ENCODE measurements at regions not wholly inside any gene's neighbourhood (a gene's known extent, or its start where the extent isn't known, plus 50 kb on each side); places are given as distances from the start of the nearest gene placed in this dataset.

DNA sequence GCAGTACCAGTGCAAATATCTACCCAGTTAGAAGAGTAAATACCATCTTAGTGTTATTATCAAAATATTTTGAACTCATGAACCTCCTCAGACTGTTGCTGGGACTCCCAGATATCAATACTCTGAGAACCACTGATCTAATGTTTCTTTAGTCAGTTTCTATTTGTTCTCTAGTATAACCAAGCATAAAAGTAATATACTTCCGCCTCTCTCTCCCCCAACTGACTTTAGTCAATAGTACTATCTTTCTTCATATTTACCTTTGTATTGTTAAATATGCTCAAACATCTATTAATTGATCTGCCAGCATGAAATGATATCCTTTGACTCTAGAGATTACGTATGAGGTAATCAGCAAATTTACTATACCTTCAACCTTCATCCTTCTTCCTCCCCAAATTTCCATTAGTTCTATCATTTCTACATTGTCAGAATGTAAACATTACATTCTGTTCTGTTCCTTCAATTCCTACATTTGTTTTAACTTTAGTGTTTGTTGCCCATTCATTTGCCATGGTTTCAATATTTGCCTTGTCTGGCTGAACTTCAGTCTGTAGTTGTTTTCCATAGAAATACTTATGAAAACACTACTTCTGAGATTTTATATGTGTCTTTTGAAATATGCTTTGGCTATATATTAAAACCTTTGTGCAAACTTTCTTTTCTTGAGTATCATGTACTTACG is 192.5 kb upstream of the PDE3A start:
- Mint-ChIP-seq H3K4me1 (no peaks in the 10 kb centered on the region), H3K27me3 (no peaks in the 10 kb centered on the region), H3K27ac (no peak overlapping the region)

DNA sequence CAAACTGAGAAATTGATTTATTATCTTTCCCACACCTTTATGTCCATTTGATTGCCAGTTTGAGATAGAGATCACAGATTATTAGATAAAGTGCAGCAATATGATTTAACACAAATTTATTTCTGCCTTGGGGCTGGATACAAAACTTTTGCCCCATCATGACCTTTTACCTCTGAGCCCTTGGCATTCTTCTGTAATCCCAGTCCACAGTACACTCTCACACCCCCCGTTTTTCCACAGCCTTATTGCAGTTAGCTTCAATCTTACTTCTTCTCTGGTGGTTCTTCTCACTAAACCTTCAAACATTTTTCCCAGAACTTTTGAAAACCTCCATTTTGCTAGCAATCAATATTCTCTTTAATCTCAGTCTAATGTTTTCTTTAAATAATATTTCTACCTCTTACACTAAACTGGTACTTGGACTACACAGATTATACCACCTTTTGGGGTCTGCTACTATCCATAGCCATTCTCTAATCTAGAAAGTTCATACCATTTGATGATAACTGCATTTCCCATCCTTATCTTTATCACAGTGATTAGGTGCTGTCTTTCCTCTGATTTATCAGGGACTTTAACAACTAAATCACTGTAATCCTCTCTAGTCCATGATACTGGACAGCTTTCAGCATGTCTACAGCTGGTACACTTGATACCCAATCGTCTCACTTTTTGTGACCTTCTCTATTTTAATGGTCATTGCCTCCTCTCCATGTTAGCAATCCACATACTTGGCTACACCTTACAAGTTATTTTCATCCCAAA is 186.7 kb upstream of the PDE3A start:
- H3K36me3 Mint-ChIP-seq, result no peaks in the 10 kb centered on the region
- no peak overlapping the region for H3K4me3 Mint-ChIP-seq
- no peaks in the 10 kb centered on the region for H3K27me3 Mint-ChIP-seq
- H3K9me3 Mint-ChIP-seq, result peaks cover 2 to 7% (median 5%) of the 10 kb centered on the region in 3 donors
- no peaks in the 10 kb centered on the region for H3K4me1 Mint-ChIP-seq
- no peak overlapping the region for H3K27ac Mint-ChIP-seq

More for the DNA sequence above, 192.5 kb upstream of the PDE3A start:
- Mint-ChIP-seq H3K9me3 (peaks cover 6 to 20% (median 7%) of the 10 kb centered on the region in 3 donors), H3K4me3 (no peak overlapping the region), H3K36me3 (no peaks in the 10 kb centered on the region)

DNA sequence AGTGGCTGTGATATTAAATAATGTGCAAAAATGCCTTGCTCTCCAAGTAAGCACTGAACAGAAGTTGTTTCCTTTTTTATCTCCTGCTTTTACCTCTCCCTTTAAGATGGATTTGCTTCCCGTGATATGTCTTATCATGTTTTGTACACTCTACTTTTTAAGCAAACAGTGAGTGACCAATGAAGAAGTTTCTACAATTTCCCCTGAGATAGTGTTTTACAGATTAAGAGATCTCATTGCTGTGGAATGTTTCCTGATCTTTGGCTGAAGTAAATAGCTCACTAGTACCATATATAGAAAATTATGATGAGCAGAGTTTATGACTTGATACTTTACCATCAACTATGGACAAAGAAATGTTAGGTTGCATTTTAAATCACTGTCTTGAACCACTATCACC is 184.8 kb upstream of the PDE3A start:
- Mint-ChIP-seq H3K4me1 (no peaks in the 10 kb centered on the region), H3K27ac (no peak overlapping the region), H3K9me3 (peaks cover 2 to 13% (median 8%) of the 10 kb centered on the region in 3 donors), H3K27me3 (no peaks in the 10 kb centered on the region), H3K4me3 (no peak overlapping the region), H3K36me3 (no peaks in the 10 kb centered on the region)

DNA sequence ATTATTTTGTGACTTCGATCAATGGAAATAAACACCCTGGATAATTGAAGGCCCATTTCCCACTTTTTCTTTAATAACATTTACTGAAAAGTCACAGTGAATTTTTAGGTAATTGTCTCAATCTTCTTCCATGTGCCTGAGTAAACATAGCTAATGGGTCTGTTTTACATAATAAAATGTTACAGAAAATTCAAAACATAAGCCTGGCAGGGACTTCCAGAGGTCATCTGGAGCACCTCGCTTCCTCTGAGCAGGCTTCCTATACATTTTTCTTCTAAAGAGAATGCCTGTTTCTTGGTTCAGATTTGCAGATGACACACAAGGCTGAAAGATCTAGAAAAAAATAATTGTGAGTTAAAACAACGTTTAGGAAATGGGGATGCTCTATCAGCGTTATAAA is 183.8 kb upstream of the PDE3A start:
- no peaks in the 10 kb centered on the region for H3K4me1 Mint-ChIP-seq

DNA sequence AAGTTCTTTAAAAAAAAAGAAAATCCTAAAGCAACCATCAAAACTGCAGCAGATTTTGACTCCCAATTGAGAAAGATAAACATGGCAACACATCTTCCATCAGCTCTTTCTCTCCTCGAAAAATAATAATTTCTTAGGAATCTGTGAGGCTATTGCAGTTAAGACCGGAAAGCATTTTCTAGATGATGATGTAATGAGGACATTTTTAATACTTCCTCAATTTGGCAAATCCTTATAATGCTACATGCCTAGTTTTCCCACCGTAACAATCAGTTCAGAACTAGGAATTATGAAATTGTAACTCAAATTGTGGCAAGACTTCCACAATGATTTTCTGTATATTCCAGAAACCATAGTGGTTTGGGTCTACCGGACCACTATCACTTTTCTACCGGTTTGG is 180.9 kb upstream of the PDE3A start:
- Mint-ChIP-seq H3K27me3 (no peaks in the 10 kb centered on the region), H3K4me1 (no peaks in the 10 kb centered on the region), H3K36me3 (peaks cover 3% of the 10 kb centered on the region), H3K27ac (no peak overlapping the region), H3K4me3 (no peak overlapping the region), H3K9me3 (peaks cover 0 to 10% (median 9%) of the 10 kb centered on the region in 3 donors)

More for the DNA sequence above, 183.8 kb upstream of the PDE3A start:
- H3K27me3 Mint-ChIP-seq, result no peaks in the 10 kb centered on the region
- H3K4me3 Mint-ChIP-seq, result peak overlapping the region in 1 of 4 donors; percentile 40
- no peak overlapping the region for H3K27ac Mint-ChIP-seq
- peaks cover 2 to 16% (median 11%) of the 10 kb centered on the region in 3 donors for H3K9me3 Mint-ChIP-seq
- H3K36me3 Mint-ChIP-seq, result peaks cover 3% of the 10 kb centered on the region

DNA sequence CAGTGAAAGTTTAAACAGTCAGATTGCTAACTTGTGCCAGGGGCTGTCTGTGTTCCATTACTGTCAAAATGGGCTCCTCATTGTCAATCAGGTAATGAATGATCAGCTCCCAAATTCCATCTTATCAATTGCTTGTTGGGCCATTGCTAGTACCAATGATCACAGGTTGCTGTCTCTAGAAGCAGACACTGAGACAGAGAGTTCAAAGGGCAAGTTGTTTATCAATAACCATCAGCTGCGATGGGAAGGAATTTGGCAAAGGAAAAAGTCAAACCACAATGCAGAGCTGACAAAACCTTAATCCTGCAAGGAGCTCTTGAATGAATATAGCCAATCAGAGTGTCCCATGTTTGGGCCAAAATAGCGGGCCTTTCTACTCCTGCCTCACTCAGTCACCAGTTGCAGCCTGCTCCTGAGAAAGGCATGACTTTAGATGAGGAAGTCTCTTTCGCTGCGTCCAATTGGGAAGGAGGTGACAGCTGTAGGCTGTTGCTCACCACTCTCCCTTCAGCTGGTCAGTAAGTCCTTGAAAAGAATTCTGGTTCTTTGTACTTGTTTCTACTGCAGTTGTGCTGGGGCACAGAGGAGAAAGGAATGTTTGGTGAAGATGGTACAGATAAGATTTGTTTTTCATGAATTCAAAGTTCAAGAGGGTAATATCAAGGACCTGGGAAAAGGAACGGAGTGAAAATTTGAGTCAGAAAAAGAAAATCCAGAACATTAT is 179.2 kb upstream of the PDE3A start:
- Mint-ChIP-seq H3K4me3 (no peak overlapping the region), H3K36me3 (peaks cover 3% of the 10 kb centered on the region), H3K27ac (no peak overlapping the region), H3K4me1 (no peaks in the 10 kb centered on the region), H3K9me3 (peaks cover 0 to 10% (median 5%) of the 10 kb centered on the region in 3 donors), H3K27me3 (no peaks in the 10 kb centered on the region)

DNA sequence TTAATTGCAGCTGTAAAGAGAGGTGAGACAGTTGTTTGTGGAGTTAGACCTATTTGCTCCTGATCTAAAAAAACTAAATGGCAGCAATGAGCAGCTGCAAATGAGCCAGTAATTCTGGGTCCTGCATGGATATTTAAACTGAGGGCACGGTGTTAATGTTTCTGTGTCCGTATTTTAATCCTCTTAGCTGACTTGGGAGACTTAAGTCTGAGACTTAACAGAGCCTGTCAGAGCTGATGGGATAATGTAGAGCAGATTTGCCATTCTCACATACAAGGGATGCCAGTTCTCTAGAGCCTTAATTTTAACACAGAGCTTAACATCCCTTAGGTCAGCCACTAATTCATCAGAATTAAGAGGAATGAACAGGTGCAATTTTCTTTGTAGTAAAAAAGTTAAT is 178.6 kb upstream of the PDE3A start:
- no peak overlapping the region for H3K4me3 Mint-ChIP-seq
- H3K36me3 Mint-ChIP-seq, result peaks cover 3% of the 10 kb centered on the region
- no peak overlapping the region for H3K27ac Mint-ChIP-seq
- no peaks in the 10 kb centered on the region for H3K4me1 Mint-ChIP-seq
- H3K9me3 Mint-ChIP-seq, result peaks cover 0 to 10% (median 5%) of the 10 kb centered on the region in 3 donors
- H3K27me3 Mint-ChIP-seq, result no peaks in the 10 kb centered on the region

DNA sequence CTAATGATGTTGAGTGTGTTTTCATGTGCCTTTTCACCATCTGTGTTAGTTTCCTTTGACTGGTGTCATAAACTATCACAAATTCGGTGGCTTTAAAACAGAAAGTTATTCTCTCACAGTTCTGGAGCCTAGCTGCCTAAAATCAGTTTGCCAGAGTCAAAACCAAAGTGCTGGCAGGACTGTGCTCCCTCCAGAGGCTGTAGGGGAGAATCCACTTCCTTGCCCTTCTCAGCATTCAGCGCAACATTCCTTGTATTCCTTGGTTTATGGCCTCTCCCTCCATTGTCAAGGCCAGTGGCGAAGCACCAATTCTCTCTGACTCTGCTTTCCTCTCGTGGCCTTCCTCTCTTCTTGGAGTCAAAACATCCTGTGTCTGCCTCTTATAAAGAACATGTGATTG is 174.2 kb upstream of the PDE3A start:
- Mint-ChIP-seq H3K27ac (no peak overlapping the region), H3K4me1 (no peaks in the 10 kb centered on the region), H3K27me3 (no peaks in the 10 kb centered on the region), H3K9me3 (peaks cover 4 to 5% (median 4%) of the 10 kb centered on the region in 3 donors), H3K4me3 (no peak overlapping the region), H3K36me3 (peaks cover 3% of the 10 kb centered on the region)

DNA sequence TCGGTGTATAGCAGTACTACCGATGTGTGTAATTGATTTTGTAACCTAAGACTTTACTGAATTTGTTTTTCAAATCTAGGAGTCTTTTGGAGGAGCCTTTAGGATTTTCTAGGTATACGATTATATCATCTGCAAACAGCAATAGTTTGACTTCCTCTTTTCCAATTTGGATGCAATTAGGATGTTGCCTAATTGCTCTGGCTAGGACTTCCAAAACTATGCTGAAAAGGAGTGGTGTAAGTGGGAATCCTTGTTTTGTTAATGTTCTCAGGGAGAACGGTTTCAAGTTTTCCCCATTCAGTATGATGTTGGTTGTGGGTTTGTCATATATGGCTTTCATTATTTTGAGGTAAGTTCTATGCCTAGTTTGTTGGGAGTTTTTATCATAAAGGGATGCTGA is 171.6 kb upstream of the PDE3A start:
- Mint-ChIP-seq H3K27ac (no peak overlapping the region), H3K4me3 (no peak overlapping the region), H3K4me1 (no peaks in the 10 kb centered on the region), H3K27me3 (no peaks in the 10 kb centered on the region), H3K9me3 (peaks cover 0 to 5% (median 1%) of the 10 kb centered on the region in 3 donors), H3K36me3 (no peaks in the 10 kb centered on the region)

DNA sequence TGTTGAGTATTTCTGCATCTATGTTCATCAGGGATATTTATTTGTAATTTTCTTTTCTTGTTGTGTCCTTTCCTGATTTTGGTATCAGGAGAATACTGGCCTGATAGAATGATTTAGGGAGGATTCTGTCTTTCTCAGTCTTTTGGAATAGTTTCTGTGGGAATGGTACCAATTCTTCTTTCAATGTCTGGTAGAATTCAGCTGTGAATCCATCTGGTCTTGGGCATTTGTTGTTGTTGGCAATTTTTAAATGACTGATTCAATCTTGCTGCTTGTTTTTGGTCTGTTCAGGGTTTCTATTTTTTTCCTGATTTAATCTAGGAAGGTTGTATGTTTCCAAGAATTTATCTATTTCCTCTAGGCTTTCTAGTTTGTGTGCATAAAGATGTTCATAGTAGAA is 170.9 kb upstream of the PDE3A start:
- H3K4me1 Mint-ChIP-seq, result no peaks in the 10 kb centered on the region
- no peaks in the 10 kb centered on the region for H3K27me3 Mint-ChIP-seq
- H3K9me3 Mint-ChIP-seq, result peaks cover 0 to 5% (median 1%) of the 10 kb centered on the region in 3 donors
- H3K4me3 Mint-ChIP-seq, result no peak overlapping the region
- no peak overlapping the region for H3K27ac Mint-ChIP-seq
- H3K36me3 Mint-ChIP-seq, result no peaks in the 10 kb centered on the region

DNA sequence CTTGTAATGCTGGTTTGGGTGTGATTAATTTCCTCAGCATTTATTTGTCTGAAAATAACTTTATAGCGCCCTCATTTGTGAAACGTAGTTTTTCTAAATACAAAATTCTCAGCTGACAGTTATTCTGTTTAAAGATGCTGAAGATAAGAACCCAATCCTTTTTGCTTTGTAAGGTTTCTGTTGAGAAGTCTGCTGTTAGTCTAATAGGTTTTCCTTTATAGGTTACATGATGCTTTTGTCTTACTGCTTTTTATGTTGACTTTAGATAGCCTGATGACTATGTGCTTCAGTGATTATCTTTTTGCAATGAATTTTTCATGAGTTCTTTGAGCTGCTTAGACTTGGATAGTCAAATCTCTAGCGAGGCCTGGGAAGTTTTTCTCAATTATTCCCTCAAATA is 168.6 kb upstream of the PDE3A start:
- H3K4me3 Mint-ChIP-seq, result no peak overlapping the region
- H3K27me3 Mint-ChIP-seq, result no peaks in the 10 kb centered on the region
- peaks cover 0 to 5% (median 1%) of the 10 kb centered on the region in 3 donors for H3K9me3 Mint-ChIP-seq
- H3K27ac Mint-ChIP-seq, result peak overlapping the region in 1 of 3 donors; percentile 43
- H3K36me3 Mint-ChIP-seq, result no peaks in the 10 kb centered on the region
- H3K4me1 Mint-ChIP-seq, result no peaks in the 10 kb centered on the region

DNA sequence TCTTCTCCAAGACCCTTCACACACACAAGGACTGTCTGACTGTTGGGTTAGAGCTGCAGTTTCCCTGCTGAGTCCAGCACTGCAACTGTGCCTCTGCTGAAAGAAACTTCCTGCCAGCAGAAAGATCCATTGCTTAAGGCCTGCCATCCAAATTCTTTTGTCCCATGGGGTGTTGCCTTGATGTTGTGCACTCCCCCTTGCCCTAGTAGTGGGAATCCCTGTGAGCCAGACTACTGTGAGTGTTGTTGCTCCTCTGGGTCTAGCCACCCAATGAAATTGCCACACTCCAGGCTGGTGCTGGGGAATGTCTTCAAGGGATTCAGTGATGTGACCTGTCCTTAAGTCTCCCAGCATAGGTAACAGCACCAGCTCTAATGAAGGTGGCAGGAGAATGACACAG is 166.6 kb upstream of the PDE3A start:
- Mint-ChIP-seq H3K27me3 (no peaks in the 10 kb centered on the region), H3K4me3 (no peak overlapping the region), H3K27ac (no peak overlapping the region), H3K4me1 (no peaks in the 10 kb centered on the region), H3K9me3 (peaks cover 0 to 1% (median under 1%) of the 10 kb centered on the region in 3 donors), H3K36me3 (no peaks in the 10 kb centered on the region)

DNA sequence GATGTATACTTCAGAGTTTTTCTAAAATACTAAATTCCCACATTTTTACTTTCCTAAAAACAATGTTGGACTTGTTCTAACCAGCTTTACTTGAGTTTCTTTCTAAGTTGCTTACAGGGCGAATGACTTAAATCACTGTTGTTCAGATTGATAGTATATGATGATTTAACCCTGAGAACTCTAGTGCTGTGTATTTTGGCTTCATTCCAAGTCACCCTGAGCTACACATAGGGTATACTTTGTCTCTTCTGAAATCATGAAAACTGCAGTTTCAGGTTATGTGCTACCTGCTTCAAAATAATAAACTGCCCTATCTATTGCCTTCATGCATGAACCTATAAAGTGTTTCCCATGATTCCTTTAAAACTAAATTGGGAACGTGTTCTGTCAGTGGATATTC is 162.5 kb upstream of the PDE3A start:
- peaks cover 2% of the 10 kb centered on the region for H3K36me3 Mint-ChIP-seq
- no peaks in the 10 kb centered on the region for H3K4me1 Mint-ChIP-seq
- H3K27me3 Mint-ChIP-seq, result no peaks in the 10 kb centered on the region
- H3K9me3 Mint-ChIP-seq, result peaks cover 0 to 5% (median 0%) of the 10 kb centered on the region in 3 donors
- H3K27ac Mint-ChIP-seq, result no peak overlapping the region
- H3K4me3 Mint-ChIP-seq, result no peak overlapping the region

DNA sequence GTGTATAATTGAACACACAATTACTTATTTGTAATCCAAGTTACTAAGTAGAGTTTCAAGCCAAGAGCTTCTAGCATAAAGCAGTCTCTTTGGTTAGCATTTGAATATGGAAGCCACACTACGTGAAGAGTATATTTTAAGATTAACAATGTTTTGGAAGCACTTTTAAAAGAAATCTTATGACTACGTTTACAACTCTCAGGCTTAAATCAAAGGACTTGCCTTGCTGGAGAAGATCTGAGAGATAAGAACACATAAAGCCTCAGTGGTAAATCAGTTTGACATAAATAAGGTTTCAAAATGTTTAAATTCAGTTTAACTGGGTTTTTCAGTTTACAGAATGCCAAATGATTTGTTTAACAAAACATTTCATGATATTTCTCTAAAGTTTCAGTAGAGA is 161.9 kb upstream of the PDE3A start:
- H3K4me3 Mint-ChIP-seq, result no peak overlapping the region
- H3K27me3 Mint-ChIP-seq, result no peaks in the 10 kb centered on the region
- peaks cover 0 to 5% (median 0%) of the 10 kb centered on the region in 3 donors for H3K9me3 Mint-ChIP-seq
- no peaks in the 10 kb centered on the region for H3K4me1 Mint-ChIP-seq
- no peak overlapping the region for H3K27ac Mint-ChIP-seq
- H3K36me3 Mint-ChIP-seq, result peaks cover 2% of the 10 kb centered on the region

DNA sequence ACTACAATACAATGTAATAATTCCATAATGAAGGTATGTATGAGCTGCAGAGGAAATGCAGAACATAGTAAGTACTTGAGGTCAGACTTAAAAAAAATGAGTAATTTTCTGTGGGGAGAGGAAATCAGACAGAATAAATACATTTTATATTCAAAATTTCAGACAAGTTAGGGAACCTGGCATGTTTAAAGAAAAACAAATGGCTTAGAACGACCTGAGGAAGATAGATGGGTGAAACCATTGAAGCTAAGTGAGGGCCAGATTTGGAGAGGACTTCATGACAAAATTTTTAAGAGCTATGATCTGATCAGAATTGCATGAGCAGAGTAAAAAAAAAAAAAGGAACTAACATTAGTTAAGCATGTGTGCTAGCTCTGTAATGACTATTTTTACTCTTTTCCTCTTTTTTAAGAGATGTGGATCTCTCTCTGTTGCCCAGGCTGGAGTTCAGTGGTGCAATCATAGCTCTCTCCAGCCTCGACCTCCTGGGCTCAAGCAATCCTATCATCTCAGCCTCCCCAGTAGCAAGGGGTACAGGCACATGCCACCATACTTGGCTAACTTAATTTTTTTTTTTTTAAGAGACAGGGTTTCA is 157.6 kb upstream of the PDE3A start:
- Mint-ChIP-seq H3K9me3 (peaks cover 0 to 11% (median 5%) of the 10 kb centered on the region in 3 donors), H3K27ac (no peak overlapping the region), H3K4me3 (no peak overlapping the region), H3K27me3 (no peaks in the 10 kb centered on the region), H3K36me3 (peaks cover 2% of the 10 kb centered on the region), H3K4me1 (no peaks in the 10 kb centered on the region)
